GM18507 (cell line): ENCODE measurements at regions not wholly inside any gene's neighbourhood (a gene's known extent, or its start where the extent isn't known, plus 50 kb on each side); places are given as distances from the start of the nearest gene placed in this dataset.
"Not testable (repeated sequence)": the region's sequence is repeated elsewhere in the genome, so short reads cannot be mapped to it uniquely, and the experiment has no call there.

Experiments
- DNase-seq: peaks from one replicate; pipeline ENCODE4 v3.0.0; 2011; ENCODE audit warnings: low read depth; ENCODE audit not compliant: insufficient read length; ENCODE audit errors: extremely low spot score
- FAIRE-seq: peaks from 2 replicates; lab custom pipeline; 2011; peaks lifted over from hg19 to GRCh38; lab: Jason Lieb, UNC

DNA sequence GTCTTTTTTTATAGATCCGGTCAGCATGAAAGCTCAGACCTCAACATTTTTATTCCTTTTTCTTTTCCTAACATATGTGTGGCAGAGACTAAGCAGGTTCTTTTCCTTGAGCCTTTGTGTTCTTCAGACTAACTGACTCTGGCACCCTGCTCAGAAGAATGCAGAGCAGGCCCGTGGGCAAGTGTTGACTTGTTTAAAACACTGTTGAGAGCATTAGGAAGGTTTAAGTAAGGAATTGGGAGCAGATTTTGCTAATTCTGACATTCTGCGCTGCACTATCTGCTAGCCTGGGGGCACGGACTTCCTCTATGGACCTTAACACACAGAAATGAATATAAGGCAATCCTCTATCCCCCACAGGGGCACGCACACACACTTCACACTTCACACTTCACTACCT is 182.5 kb upstream of the PIK3R1 start:
- FAIRE-seq (no peak), DNase-seq (no peak)

- DNase-seq (no peak), FAIRE-seq (no peak)
Observed at GRCh38 chr5:68032216-68032762, 183.3 kb upstream of the PIK3R1 start.

GRCh38 chr5:68028131-68028727 is 187.3 kb upstream of the PIK3R1 start:
- no peak for FAIRE-seq
- no peak for DNase-seq

- FAIRE-seq: no peak
- DNase-seq: no peak
Observed at GRCh38 chr5:68027519-68027918, 188.0 kb upstream of the PIK3R1 start.

DNA sequence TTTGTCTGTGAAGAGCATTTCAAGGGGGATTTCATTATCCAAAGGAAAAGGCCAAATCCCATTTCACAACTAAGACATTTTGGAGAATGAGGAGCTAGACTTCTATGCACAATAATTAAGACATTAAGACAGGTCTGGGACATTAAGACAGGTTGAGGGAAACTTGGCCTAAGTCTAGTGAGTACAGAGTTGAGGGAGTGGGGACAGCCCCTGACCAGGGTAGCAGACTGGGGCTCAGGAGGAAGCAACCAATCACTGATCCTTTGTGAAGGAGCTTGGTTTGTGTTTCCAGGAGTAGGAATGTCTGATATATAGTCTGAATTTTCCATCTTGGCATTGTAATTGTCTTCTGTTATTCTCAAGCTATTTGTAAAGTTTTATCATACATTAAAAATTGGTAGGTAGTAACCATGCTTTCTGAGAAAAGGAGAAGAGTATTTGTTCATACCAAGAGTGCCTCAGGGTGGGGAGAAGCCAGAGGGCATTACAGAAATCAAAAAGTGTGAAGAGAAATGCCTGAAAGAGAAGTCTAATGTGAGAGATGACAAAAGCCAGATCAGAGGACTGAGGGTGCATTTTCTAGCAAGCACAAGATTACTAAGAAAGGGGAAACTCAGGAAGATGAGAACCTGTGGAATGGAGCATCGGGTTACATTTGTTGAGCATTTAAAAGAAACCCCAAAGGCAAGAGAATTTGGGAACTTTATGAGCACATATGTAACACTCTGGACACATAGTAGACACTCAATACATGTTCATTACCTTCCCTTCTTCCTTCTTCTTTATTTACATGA is 189.3 kb upstream of the PIK3R1 start:
- DNase-seq (no peak), FAIRE-seq (no peak)

- FAIRE-seq (no peak), DNase-seq (no peak)
Observed at GRCh38 chr5:68024426-68024825, 191.1 kb upstream of the PIK3R1 start.

GRCh38 chr5:68021916-68022315 is 193.6 kb upstream of the PIK3R1 start:
- no peak for FAIRE-seq
- DNase-seq: no peak

- FAIRE-seq (no peak), DNase-seq (no peak)
Observed at GRCh38 chr5:68021227-68021626, 194.3 kb upstream of the PIK3R1 start.

DNA sequence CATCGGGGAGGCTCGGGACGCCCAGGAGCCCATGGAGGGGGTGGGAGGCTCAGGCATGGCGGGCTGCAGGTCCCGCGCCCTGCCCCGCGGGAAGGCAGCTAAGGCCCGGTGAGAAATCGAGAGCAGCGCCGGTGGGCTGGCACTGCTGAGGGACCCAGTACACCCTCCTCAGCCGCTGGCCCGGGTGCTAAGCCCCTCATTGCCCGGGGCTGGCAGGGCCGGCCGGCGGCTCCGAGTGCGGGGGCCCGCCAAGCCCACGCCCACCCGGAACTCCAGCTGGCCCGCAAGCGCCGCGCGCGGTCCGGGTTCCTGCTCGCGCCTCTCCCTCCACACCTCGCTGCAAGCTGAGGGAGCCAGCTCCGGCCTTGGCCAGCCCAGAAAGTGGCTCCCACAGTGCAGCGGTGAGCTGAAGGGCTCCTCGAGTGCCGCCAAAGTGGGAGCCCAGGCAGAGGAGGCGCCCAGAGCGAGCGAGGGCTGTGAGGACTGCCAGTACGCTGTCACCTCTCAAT is 195.0 kb upstream of the PIK3R1 start:
- DNase-seq, FAIRE-seq: not testable (repeated sequence)

DNA sequence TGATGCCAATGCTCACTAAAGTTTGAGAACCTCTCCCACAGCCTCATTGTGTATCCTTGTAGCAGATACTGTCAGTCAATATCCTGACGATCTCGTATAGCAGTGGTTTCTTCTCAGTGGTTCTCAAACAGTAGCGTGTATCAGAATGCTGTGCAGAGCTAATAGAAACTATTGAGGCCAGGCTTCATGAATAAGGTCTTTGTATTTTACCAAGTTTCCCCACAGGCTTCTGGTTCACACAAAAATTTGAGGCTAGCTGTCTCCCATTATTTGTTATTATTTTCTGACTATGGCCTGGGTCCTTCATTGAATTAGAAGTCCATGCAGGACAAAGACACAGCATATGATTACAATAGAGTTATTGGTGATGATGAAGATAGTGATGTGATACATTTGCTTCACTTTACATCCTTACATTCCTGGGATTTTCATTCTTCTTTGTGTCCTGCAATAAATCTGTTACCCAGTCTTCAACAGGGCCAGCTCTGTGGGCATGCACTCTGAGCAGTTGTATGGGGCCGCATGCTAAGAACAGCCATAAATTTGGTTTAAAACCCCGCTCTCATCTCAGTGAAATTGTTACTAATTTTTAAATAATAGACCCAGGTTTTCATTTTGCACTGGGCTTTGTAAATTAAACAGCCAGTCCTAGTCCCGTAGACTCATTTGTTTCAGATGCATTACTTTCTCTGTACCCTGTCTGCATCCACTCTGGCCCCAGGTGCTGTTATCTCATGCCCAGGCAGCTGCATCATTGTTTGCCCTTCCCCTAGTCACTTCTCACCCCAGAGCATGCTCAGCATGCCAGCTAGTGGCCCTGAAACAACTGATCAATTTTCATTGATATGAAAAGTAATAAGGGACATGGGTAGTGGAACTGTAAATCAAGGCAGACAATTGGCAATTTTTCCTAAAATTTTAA is 199.9 kb upstream of the PIK3R1 start:
- DNase-seq (no peak), FAIRE-seq (no peak)

GRCh38 chr5:68012831-68013230 is 202.7 kb upstream of the PIK3R1 start:
- FAIRE-seq (no peak), DNase-seq (no peak)

GRCh38 chr5:68012429-68012828 is 203.1 kb upstream of the PIK3R1 start:
- DNase-seq (no peak), FAIRE-seq (no peak)

GRCh38 chr5:68011801-68012200 is 203.8 kb upstream of the PIK3R1 start:
- FAIRE-seq: no peak
- DNase-seq: no peak

DNA sequence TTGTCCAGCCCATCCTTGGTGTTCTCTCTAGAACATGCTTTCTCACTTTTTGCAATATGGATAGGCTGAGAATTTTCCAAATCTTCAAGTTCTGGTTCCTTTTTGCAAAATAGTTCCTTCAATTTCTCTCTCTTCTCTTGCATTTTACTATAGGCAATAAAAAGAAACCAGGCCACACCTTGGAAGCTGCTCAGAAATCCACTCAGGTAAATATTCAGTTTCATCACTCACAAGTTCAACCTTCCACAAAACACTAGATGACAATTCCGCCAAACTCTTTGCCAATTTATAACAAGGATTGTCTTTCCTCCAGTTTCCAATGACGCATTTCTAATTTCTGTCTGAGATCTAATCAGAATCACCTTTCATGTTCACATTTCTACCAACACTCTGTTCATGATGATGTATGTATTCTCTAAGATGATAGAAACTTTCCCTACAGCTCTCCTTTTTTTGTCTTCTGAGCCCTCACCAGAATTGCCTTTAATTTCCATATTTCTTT is 204.2 kb upstream of the PIK3R1 start:
- no peak for FAIRE-seq
- DNase-seq: no peak

GRCh38 chr5:68010740-68011139 is 204.8 kb upstream of the PIK3R1 start:
- DNase-seq: no peak
- no peak for FAIRE-seq

GRCh38 chr5:68007451-68007850 is 208.1 kb upstream of the PIK3R1 start:
- FAIRE-seq (no peak), DNase-seq (no peak)

DNA sequence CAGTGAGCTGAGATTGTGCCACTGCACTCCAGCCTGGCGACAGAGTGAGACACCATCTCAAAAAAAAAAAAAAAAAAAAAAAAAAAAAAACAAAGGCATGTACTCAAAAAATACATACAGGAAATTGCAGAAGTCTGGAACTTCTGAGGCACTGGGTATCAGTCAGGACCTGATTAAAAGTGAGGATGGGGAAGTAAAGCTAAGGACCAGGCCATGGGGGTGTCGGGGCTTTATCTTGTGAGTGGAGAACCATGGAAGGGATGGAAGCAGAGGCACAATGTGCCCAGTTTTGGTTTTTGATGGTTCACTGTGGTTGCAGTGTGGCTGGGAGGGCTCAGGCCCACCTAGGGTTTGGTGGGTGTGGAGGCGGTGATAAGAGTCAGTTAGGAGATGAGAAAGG is 212.7 kb upstream of the PIK3R1 start:
- DNase-seq: no peak
- no peak for FAIRE-seq

DNA sequence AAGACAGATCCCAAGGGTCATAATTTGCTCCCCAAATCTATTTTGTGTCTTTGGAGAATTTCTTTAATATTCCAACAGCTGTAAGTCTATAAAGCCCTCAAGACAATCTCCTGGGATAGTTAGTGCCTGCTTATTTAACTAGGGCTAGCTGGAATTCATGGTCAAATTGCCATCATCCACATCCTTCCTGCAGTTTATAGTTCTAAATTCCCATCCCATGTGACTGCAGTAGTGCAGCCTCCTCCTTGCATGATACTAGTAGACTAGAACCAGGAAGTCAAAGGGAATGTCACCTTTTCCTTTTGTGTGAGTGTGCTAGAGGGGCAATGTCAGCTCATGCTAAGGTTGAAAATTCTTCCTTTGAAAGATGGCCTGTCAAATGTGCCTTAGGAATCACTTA is 214.8 kb upstream of the PIK3R1 start:
- no peak for FAIRE-seq
- DNase-seq: no peak

GRCh38 chr5:67999391-67999790 is 216.2 kb upstream of the PIK3R1 start:
- no peak for FAIRE-seq
- no peak for DNase-seq
